ENCODE measurements at regions not wholly inside any gene's neighbourhood (a gene's known extent, or its start where the extent isn't known, plus 50 kb on each side); places are given as distances from the start of the nearest gene placed in this dataset.

DNA sequence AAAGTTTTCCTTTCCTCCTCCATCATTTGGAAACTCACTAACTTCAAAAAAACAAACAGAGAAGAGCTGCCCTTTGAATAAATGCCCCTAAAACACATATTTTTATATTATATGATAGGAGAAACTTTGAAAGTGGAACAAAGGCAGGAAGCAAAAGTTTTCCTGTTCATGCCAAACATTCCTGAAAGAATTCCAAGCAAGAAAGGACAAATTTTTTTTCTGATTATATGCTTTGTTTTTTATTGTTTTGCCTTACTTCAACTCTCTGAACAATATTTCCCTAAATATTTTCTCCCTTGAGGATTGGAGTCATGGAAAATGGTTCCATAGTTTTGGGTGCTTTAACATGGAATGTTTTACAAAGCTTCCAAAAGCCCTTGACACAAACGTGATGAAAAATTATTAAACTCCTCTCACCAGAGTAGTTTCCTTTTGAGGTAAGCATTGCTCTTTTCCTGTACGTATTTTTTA lies 638.5 kb upstream of the CAMK1G start:
- TF ChIP-seq FOXP2 (optimal IDR thresholded peaks at IDR 0.05; ENCODE audit: borderline replicate concordance, extremely low read depth, extremely low read length, insufficient read depth), result no peak
- TF ChIP-seq, protein P1, sequence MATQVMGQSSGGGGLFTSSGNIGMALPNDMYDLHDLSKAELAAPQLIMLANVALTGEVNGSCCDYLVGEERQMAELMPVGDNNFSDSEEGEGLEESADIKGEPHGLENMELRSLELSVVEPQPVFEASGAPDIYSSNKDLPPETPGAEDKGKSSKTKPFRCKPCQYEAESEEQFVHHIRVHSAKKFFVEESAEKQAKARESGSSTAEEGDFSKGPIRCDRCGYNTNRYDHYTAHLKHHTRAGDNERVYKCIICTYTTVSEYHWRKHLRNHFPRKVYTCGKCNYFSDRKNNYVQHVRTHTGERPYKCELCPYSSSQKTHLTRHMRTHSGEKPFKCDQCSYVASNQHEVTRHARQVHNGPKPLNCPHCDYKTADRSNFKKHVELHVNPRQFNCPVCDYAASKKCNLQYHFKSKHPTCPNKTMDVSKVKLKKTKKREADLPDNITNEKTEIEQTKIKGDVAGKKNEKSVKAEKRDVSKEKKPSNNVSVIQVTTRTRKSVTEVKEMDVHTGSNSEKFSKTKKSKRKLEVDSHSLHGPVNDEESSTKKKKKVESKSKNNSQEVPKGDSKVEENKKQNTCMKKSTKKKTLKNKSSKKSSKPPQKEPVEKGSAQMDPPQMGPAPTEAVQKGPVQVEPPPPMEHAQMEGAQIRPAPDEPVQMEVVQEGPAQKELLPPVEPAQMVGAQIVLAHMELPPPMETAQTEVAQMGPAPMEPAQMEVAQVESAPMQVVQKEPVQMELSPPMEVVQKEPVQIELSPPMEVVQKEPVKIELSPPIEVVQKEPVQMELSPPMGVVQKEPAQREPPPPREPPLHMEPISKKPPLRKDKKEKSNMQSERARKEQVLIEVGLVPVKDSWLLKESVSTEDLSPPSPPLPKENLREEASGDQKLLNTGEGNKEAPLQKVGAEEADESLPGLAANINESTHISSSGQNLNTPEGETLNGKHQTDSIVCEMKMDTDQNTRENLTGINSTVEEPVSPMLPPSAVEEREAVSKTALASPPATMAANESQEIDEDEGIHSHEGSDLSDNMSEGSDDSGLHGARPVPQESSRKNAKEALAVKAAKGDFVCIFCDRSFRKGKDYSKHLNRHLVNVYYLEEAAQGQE (IDR thresholded peaks at IDR 0.05; ENCODE audit: insufficient read depth in 1 of 2, low read depth in 2 of 2, low read length in 2 of 2), result no peak

DNA sequence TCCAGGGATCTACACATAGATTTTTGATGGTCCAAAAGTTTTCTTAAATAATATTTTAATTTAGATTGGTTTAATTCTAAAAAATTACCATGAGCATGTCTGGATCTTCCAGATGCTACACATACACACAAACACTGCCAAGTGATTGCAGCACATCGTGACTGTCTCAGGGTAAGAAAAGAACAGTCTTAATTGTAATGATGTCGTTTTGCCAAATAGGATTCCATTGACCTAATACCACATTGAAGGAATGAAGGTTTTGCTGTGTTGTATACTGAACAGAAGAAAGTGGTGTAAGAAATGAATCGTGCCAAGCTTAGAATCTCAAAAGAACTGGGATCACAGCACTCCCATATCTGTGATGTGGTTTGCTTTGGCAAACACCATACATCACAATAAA lies 633.3 kb upstream of the CAMK1G start:
- no peak for TF ChIP-seq POLR2AphosphoS5 (IDR thresholded peaks at IDR 0.05; ENCODE audit: low read depth, low read length)
- TF ChIP-seq, protein P1 (IDR thresholded peaks at IDR 0.05; ENCODE audit: insufficient read depth in 1 of 2, low read depth in 2 of 2, low read length in 2 of 2), result no peak
- TF ChIP-seq SIN3A (IDR thresholded peaks at IDR 0.05; ENCODE audit: borderline replicate concordance, insufficient read depth, low read length), result no peak
- no peak for TF ChIP-seq TAF1 (IDR thresholded peaks at IDR 0.05; ENCODE audit: borderline replicate concordance, insufficient read depth, low read length)
- TF ChIP-seq FOXP2 (optimal IDR thresholded peaks at IDR 0.05; ENCODE audit: borderline replicate concordance, extremely low read depth, extremely low read length, insufficient read depth), result no peak

DNA sequence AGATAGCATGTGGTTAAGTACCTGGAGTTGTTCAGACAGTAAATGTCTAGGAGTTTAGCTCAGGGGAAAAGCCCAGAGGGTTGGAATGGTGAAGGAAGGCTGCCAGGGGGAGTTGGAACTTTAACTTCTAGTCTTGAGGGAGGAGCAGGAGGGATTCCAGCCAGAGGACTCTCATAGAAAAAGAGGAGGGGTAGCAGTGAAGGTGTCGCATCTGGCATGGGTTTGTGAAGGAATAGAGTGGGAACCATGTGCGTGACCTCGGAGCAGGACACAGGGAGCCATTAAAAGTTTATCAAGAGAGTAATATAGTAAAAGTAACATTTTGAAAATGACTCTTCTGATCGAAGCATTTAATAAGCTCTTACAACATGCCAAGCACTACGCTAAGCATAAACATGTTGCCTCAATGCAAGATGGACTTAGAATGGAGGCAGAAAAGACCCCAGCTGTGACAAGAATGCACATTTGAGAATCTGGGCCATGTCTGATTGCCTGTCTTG lies 632.4 kb upstream of the CAMK1G start:
- no peak for TF ChIP-seq POLR2AphosphoS5 (IDR thresholded peaks at IDR 0.05; ENCODE audit: low read depth, low read length)
- TF ChIP-seq SIN3A (IDR thresholded peaks at IDR 0.05; ENCODE audit: borderline replicate concordance, insufficient read depth, low read length), result no peak
- TF ChIP-seq TAF1 (IDR thresholded peaks at IDR 0.05; ENCODE audit: borderline replicate concordance, insufficient read depth, low read length), result no peak
- TF ChIP-seq, protein P1 (IDR thresholded peaks at IDR 0.05; ENCODE audit: insufficient read depth in 1 of 2, low read depth in 2 of 2, low read length in 2 of 2), result no peak
- TF ChIP-seq FOXP2 (optimal IDR thresholded peaks at IDR 0.05; ENCODE audit: borderline replicate concordance, extremely low read depth, extremely low read length, insufficient read depth), result no peak

DNA sequence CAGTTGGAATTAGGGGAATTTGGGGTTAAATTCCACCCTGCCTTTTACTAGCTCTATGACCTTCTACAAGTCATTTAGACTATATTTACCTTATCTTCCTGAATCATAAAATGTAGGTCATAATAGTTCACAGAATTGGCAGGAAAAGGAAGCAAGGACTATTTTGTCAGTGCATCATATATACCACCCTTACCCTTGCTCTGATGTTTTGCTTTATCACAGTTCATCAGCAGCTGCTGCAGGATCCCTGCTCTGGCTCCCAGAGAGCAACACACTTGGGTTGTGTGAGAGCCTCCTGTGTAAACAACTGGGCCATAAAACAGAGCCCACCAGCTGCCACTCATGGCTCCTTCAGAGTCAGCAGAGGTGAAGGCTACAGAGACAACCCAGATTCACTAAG lies 631.6 kb upstream of the CAMK1G start:
- TF ChIP-seq POLR2AphosphoS5 (IDR thresholded peaks at IDR 0.05; ENCODE audit: low read depth, low read length) (no peak), SIN3A (IDR thresholded peaks at IDR 0.05; ENCODE audit: borderline replicate concordance, insufficient read depth, low read length) (no peak)

DNA sequence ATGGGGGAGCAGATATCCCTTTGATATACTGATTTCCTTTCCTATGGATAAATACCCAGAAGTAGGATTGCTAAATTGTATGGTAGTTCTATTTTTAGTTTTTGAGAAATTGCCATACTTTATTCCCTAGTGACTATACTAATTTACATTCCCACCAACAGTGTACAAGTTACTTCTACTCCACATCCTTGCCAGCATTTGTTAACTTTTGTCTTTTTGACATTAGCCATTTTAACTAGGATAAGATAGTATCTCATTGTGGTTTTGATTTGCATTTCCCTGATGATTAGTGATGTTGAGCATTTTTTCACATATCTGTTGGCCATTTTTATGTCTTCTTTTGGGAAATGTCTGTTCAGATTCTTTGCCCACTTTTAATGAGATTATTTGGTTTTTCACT lies 620.6 kb upstream of the CAMK1G start:
- TF ChIP-seq FOXP2 (optimal IDR thresholded peaks at IDR 0.05; ENCODE audit: borderline replicate concordance, extremely low read depth, extremely low read length, insufficient read depth) (no peak), SIN3A (IDR thresholded peaks at IDR 0.05; ENCODE audit: borderline replicate concordance, insufficient read depth, low read length) (no peak), TAF1 (IDR thresholded peaks at IDR 0.05; ENCODE audit: borderline replicate concordance, insufficient read depth, low read length) (no peak), POLR2AphosphoS5 (IDR thresholded peaks at IDR 0.05; ENCODE audit: low read depth, low read length) (no peak)
- TF ChIP-seq, protein P1 (IDR thresholded peaks at IDR 0.05; ENCODE audit: insufficient read depth in 1 of 2, low read depth in 2 of 2, low read length in 2 of 2), result no peak

Data from PFSK-1 (cell line).